ENCODE measurements at regions not wholly inside any gene's neighbourhood (a gene's known extent, or its start where the extent isn't known, plus 50 kb on each side); places are given as distances from the start of the nearest gene placed in this dataset.
"Not testable (repeated sequence)": the region's sequence is repeated elsewhere in the genome, so short reads cannot be mapped to it uniquely, and the experiment has no call there.

DNA sequence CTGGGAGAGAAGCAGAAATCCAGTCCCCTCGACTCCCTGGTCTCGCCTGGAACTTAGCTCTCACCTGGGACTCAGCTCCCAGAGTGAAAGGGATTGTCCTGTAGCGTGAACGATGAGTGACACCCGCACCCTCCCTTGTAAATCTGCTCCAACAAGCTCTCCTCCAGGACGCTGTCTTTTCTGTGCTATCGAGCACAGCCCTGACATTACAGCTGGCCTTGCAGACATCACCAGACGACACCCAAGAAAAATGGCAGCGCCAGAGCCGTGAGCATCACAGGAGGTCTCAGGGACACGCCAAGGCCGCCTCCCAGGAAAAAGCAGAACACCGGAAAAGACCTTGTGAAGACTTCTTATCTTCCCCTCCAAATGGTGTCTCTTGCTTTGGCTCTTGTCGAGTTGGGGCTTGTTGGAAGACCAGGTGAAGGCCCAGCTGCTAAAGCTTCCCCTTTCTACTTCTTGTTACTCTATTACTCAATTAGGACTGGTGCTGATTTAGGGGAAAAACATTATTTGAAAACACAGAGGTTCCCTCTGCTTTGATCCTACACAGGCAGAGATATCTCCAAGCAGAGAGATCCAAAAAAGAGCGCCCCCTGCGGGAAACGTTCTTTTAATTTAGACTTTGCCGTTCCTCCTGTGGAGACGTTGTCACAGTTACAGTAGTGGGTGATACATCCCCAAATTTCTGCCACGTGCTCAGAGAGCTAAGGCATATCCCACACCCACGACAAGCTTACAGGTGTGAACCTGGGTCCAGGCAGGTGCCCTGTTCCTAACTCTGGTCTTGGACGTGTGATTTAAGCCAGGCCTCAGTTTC lies 127.2 kb downstream of the ATP6V0E2 start:
- TF ChIP-seq, protein P1, sequence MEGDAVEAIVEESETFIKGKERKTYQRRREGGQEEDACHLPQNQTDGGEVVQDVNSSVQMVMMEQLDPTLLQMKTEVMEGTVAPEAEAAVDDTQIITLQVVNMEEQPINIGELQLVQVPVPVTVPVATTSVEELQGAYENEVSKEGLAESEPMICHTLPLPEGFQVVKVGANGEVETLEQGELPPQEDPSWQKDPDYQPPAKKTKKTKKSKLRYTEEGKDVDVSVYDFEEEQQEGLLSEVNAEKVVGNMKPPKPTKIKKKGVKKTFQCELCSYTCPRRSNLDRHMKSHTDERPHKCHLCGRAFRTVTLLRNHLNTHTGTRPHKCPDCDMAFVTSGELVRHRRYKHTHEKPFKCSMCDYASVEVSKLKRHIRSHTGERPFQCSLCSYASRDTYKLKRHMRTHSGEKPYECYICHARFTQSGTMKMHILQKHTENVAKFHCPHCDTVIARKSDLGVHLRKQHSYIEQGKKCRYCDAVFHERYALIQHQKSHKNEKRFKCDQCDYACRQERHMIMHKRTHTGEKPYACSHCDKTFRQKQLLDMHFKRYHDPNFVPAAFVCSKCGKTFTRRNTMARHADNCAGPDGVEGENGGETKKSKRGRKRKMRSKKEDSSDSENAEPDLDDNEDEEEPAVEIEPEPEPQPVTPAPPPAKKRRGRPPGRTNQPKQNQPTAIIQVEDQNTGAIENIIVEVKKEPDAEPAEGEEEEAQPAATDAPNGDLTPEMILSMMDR (IDR thresholded peaks at IDR 0.05) = peak; percentile 56

DNA sequence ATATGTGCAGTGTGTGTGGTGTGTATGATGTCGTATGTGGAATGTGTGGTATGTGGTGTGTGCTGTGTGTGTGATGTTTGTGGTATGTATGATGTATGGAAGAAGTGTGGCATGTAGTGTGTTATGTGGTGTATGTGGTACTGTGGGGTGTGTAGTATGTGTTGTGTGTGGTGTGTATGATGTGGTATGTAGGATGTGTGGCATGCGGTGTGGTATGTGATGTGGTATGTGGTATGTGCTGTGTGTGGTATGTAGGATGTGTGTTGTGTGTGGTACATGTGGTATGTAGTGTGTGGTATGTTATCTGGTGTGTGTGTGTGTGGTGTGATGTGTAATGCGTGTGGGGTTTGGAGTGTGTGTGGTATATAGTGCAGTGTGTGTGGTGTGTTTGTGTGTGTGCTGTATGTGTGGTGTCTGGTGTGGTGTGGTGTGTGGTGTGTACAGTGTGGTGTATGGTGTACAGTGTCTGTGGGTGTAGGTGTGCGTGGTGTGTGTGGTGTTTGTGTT lies 129.6 kb downstream of the ATP6V0E2 start:
- TF ChIP-seq, protein P1 (IDR thresholded peaks at IDR 0.05) = no peak
- Mint-ChIP-seq H3K36me3 (ENCODE audit: low read depth) (no peaks in the 10 kb centered on the region), H3K4me1 (ENCODE audit: low read depth) (no peaks in the 10 kb centered on the region), H3K27me3 (ENCODE audit: low read depth) (peaks cover 2% of the 10 kb centered on the region), H3K4me3 (ENCODE audit: unreplicated experiment) (no peak overlapping the region), H3K27ac (ENCODE audit: unreplicated experiment) (no peak overlapping the region), H3K9me3 (ENCODE audit: low read depth) (no peaks in the 10 kb centered on the region)
- DNase-seq (ENCODE audit: low spot score) = no peak

More for the DNA sequence above, 127.2 kb downstream of the ATP6V0E2 start:
- not testable (repeated sequence) for H3K4me3 Mint-ChIP-seq (ENCODE audit: unreplicated experiment); H3K27ac Mint-ChIP-seq (ENCODE audit: unreplicated experiment); H3K36me3 Mint-ChIP-seq (ENCODE audit: low read depth); H3K27me3 Mint-ChIP-seq (ENCODE audit: low read depth); DNase-seq (ENCODE audit: low spot score); H3K4me1 Mint-ChIP-seq (ENCODE audit: low read depth); H3K9me3 Mint-ChIP-seq (ENCODE audit: low read depth)

DNA sequence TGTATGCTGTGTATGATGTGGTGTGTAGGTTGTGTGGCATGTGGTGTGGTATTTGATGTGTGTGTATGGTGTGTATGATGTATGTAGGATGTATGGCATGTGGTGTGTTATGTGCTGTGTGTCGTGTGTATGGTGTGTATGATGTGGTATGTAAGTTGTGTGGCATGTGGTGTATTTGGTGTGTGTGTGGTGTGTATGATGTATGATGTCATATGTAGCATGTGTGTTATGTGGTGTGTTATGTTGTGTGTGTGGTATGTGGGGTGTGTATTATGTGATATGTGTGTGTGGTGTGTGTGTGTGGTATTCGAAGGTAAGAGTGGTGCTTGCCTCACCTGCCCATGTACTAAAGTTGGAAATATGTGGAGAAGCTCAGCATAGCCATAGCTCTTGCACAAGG lies 130.2 kb downstream of the ATP6V0E2 start:
- not testable (repeated sequence) for H3K9me3 Mint-ChIP-seq (ENCODE audit: low read depth); H3K4me1 Mint-ChIP-seq (ENCODE audit: low read depth); H3K27ac Mint-ChIP-seq (ENCODE audit: unreplicated experiment)

DNA sequence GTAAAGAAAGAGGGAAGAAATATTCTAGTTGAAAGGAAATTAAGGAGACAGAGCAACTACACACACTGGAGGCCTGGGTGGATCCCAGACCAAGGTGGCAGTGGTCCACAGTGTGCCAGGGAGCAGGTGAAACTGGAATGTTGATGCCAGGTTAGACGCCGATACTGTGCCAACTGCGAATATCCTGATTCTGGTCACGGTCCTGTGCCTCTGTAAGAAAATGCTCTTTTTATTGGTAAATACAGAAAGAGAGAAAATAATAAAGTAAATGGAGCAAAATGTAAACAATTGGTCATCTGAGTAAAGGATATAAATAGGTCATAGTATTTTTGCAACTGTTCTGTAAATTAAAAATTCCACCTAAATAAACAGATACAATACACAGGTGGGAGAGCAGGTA lies 131.1 kb downstream of the ATP6V0E2 start:
- H3K4me1 Mint-ChIP-seq (ENCODE audit: low read depth); H3K27ac Mint-ChIP-seq (ENCODE audit: unreplicated experiment); DNase-seq (ENCODE audit: low spot score); H3K4me3 Mint-ChIP-seq (ENCODE audit: unreplicated experiment); H3K9me3 Mint-ChIP-seq (ENCODE audit: low read depth); H3K27me3 Mint-ChIP-seq (ENCODE audit: low read depth); H3K36me3 Mint-ChIP-seq (ENCODE audit: low read depth): not testable (repeated sequence)

More for the DNA sequence above, 130.2 kb downstream of the ATP6V0E2 start:
- H3K4me3 Mint-ChIP-seq (ENCODE audit: unreplicated experiment); H3K36me3 Mint-ChIP-seq (ENCODE audit: low read depth); DNase-seq (ENCODE audit: low spot score); H3K27me3 Mint-ChIP-seq (ENCODE audit: low read depth): not testable (repeated sequence)

DNA sequence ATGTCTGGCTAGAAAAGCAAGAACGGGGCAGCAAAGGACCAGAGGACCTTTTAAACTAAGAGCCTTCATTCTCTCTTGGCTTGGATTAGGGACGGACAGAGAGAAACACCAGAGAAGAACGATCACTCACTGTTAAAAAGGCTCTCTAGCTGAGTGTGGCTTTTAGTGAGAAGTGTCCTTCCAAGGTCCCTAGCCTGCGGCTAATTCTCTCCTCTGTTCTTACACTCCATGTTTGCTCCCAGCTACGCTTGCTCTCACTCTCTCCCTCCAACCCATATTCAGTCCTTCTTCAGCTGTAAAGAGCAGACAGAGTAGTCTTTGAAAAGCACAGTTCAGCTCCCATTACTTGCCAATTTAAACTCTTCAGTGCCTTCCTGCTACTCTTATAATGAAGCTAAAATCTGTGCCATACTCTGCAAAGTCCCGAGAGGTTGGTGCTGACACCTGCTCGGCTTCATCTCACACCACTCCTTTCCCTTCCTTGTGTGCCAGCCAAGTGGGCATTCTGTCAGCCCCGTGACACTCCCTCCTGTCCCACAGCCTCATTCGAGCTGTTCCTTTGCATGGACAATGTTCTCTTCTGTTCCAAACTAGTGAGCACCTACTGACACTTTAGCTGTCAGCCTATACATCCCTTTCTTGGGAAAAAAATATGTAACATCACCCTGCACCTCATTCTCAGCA lies 136.0 kb downstream of the ATP6V0E2 start:
- not testable (repeated sequence) for H3K27ac Mint-ChIP-seq (ENCODE audit: unreplicated experiment); H3K36me3 Mint-ChIP-seq (ENCODE audit: low read depth); H3K4me3 Mint-ChIP-seq (ENCODE audit: unreplicated experiment); DNase-seq (ENCODE audit: low spot score); H3K27me3 Mint-ChIP-seq (ENCODE audit: low read depth); H3K4me1 Mint-ChIP-seq (ENCODE audit: low read depth); H3K9me3 Mint-ChIP-seq (ENCODE audit: low read depth)

DNA sequence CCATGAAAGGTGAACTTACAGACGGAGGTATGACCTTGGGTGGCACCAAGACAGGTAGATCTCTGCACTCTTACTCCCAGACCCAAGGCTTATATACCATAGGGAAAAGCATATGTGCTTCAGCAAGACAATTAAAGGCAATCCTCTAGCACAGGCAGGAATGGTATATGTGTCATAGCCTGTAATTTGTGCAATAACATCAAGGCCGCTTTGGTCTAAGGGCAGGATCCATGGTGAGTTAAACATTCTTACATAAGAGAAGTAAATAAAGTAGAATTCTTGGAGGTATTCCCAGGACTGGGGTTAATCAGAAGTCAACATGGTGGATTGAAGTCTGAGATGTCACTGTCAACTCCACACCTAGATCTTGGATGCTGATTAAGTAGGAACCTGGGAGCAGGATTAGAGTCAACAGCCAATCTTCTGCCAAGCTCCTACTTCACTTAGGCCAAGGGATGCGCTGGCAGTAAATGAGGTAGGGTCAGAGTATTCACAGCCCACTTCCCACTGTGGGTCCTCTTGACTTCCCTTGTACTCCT lies 143.0 kb downstream of the ATP6V0E2 start:
- not testable (repeated sequence) for H3K4me1 Mint-ChIP-seq (ENCODE audit: low read depth); H3K4me3 Mint-ChIP-seq (ENCODE audit: unreplicated experiment); H3K27ac Mint-ChIP-seq (ENCODE audit: unreplicated experiment); DNase-seq (ENCODE audit: low spot score); H3K36me3 Mint-ChIP-seq (ENCODE audit: low read depth); H3K9me3 Mint-ChIP-seq (ENCODE audit: low read depth)
- H3K27me3 Mint-ChIP-seq (ENCODE audit: low read depth) = peaks cover 13% of the 10 kb centered on the region

DNA sequence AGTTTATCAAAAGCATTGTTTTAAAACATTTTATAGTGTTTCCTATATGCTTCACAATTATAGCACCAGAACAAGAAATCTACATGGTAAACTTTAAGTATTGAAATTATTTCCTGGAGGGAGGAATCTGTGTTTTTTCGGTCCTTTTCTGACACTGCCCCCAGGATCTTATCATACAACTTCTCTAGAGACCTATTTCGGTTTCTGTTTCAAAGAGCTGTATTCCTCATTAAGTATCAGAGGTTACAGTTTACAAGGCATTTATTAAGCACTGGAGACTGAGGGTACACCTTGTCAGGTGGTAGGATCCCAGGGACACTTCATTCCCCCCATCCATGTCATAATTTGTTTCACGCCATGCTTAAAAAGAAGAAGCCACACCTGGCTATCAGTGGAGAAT lies 146.4 kb downstream of the ATP6V0E2 start:
- H3K27ac Mint-ChIP-seq (ENCODE audit: unreplicated experiment); H3K4me1 Mint-ChIP-seq (ENCODE audit: low read depth); DNase-seq (ENCODE audit: low spot score); H3K4me3 Mint-ChIP-seq (ENCODE audit: unreplicated experiment); H3K36me3 Mint-ChIP-seq (ENCODE audit: low read depth); H3K9me3 Mint-ChIP-seq (ENCODE audit: low read depth): not testable (repeated sequence)
- H3K27me3 Mint-ChIP-seq (ENCODE audit: low read depth) = peaks cover 18% of the 10 kb centered on the region

DNA sequence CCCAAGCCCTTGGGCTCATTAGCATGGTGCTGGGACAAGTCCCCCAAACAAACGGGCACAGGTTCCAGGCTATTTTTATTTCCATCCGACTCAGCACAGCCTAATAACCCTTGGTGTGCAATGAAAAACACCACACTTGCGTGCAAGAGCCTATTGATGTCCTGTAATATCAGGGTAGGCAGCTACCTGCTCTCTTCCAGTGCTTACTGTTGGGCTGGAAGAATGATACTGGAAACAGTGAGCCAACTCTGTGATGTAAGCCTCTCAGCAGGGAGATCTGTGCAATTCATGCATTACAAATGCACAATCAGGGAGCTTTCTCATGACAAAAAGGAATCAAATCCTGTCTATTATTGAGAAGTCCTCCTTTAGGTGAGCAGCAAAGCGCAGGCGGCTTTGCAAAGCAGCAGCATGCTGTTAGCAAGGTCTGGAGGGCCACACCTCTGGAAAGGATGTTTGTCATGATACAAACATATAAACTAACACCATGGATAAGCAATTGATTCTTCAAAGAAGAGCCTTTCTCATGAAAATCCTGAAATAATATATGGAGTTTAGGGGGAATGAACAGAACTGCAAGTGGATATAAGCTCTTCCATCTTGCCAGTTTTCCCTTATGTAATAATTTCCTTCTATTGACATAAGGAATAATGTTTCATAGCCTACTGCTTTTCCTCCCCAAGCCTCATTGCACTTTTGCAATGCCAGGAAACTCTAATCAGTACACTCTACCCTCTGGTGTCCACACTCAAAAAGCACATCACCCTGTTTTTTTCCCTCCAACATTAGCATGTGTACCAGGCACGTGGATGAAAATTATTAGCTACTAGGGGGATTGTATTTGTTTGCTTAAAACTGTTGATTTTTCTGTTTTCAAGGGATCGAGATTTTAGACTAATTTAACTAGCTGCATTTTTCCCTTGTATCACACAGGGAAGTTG lies 151.1 kb downstream of the ATP6V0E2 start:
- not testable (repeated sequence) for H3K27ac Mint-ChIP-seq (ENCODE audit: unreplicated experiment); H3K9me3 Mint-ChIP-seq (ENCODE audit: low read depth); H3K4me3 Mint-ChIP-seq (ENCODE audit: unreplicated experiment); H3K4me1 Mint-ChIP-seq (ENCODE audit: low read depth); H3K36me3 Mint-ChIP-seq (ENCODE audit: low read depth); DNase-seq (ENCODE audit: low spot score)
- H3K27me3 Mint-ChIP-seq (ENCODE audit: low read depth) = peaks cover 10% of the 10 kb centered on the region

DNA sequence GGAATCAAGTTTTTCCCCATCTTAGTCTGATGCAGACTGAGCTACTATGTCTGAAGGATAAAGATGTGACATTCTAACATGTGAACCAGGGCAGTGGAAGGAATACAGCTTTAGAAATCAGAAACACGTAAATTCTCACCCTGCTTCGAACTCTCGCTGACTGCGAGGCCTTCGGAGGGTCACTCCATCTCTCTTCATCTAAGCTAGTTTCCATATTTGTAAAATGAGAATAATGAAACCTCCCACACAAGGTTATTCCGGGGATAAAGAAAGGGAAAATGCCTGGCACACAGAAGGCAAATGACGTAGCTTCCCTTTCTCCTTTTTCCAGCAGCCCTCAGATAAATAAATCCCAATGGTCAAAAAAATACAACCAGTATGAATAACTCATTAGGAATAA lies 152.0 kb downstream of the ATP6V0E2 start:
- not testable (repeated sequence) for DNase-seq (ENCODE audit: low spot score); H3K4me3 Mint-ChIP-seq (ENCODE audit: unreplicated experiment); H3K36me3 Mint-ChIP-seq (ENCODE audit: low read depth); H3K4me1 Mint-ChIP-seq (ENCODE audit: low read depth); H3K27ac Mint-ChIP-seq (ENCODE audit: unreplicated experiment); H3K9me3 Mint-ChIP-seq (ENCODE audit: low read depth)
- H3K27me3 Mint-ChIP-seq (ENCODE audit: low read depth) = peaks cover 10% of the 10 kb centered on the region
